ENCODE measurements at regions not wholly inside any gene's neighbourhood (a gene's known extent, or its start where the extent isn't known, plus 50 kb on each side); places are given as distances from the start of the nearest gene placed in this dataset.

DNA sequence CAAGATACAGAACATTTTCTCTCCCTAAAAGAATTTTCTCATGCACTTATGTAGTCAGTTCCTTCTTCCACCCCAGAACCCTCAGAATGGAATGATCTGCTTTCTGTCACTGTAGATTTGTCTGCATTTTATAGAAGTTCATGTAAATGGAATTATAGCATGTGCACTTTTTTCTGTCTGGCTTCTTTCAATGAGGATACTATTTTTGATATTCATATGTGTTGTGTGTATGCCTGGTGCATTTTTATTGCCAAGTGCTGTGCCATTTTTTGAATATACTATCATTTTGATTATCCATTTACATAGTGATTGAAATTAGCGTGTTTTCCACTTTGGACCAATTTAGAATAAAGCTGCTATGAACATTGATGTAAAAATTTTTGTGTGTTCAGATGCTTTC, 156.6 kb upstream of the ALCAM start:
- TF ChIP-seq, protein P1, sequence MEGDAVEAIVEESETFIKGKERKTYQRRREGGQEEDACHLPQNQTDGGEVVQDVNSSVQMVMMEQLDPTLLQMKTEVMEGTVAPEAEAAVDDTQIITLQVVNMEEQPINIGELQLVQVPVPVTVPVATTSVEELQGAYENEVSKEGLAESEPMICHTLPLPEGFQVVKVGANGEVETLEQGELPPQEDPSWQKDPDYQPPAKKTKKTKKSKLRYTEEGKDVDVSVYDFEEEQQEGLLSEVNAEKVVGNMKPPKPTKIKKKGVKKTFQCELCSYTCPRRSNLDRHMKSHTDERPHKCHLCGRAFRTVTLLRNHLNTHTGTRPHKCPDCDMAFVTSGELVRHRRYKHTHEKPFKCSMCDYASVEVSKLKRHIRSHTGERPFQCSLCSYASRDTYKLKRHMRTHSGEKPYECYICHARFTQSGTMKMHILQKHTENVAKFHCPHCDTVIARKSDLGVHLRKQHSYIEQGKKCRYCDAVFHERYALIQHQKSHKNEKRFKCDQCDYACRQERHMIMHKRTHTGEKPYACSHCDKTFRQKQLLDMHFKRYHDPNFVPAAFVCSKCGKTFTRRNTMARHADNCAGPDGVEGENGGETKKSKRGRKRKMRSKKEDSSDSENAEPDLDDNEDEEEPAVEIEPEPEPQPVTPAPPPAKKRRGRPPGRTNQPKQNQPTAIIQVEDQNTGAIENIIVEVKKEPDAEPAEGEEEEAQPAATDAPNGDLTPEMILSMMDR (IDR thresholded peaks at IDR 0.05; ENCODE audit: insufficient read depth, low read length), result no peak
- TF ChIP-seq GABPA (IDR thresholded peaks at IDR 0.05; ENCODE audit: low read depth) (no peak), POLR2AphosphoS5 (IDR thresholded peaks at IDR 0.05; ENCODE audit: low read depth) (no peak), REST (IDR thresholded peaks at IDR 0.05; ENCODE audit: insufficient replicate concordance, low read depth) (no peak), SPI1 (IDR thresholded peaks at IDR 0.05; ENCODE audit: borderline replicate concordance, low read depth) (no peak)

Data from HL-60 (cell line).